ENCODE measurements at regions not wholly inside any gene's neighbourhood (a gene's known extent, or its start where the extent isn't known, plus 50 kb on each side); places are given as distances from the start of the nearest gene placed in this dataset.
A peak's percentile ranks its signal among the peaks of the same experiment; 100 is the strongest.

DNA sequence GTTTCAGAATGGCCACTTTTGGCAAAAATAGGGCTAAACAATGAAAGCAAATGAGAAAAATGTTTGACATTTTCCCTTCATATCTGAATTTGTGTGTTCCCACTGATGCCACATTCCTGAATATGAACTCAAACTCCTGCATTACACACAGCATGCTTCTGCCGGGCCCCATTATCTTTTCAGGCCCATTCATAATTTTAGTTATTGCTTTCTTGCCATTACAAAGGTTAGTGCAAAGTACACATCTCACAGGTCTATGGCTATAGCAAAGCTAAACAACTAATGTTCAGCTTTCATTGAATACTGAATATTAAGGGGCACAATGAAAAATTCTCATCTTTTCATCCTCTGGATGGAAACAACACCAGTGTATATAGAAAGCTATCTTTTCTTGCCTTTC is 568.9 kb upstream of the ZNF608 start:
- H3K4me1 Mint-ChIP-seq, result peaks cover 33% of the 10 kb centered on the region

GRCh38 chr5:125316391-125316790 is 570.0 kb upstream of the ZNF608 start:
- TF ChIP-seq EZH2 (IDR thresholded peaks at IDR 0.05), result no peak
- no peak for TF ChIP-seq EZH2phosphoT487 (IDR thresholded peaks at IDR 0.05)
- TF ChIP-seq CTCF (IDR thresholded peaks at IDR 0.05), result no peak
- H3K9me3 Mint-ChIP-seq, result peaks cover 38% of the 10 kb centered on the region
- no peak for DNase-seq (ENCODE audit: low spot score)
- H4K20me1 ChIP-seq (ENCODE audit: low read depth), result no peaks in the 10 kb centered on the region
- H3F3A ChIP-seq (ENCODE audit: low read depth), result no peaks in the 10 kb centered on the region
- H3K9ac ChIP-seq, result no peak overlapping the region
- H3K27me3 Mint-ChIP-seq (ENCODE audit: insufficient read depth, low read depth), result peaks cover 2% of the 10 kb centered on the region
- no peak overlapping the region for H3K4me2 ChIP-seq
- no peaks in the 10 kb centered on the region for H3K27me3 ChIP-seq
- peaks cover 33% of the 10 kb centered on the region for H3K4me1 Mint-ChIP-seq
- peaks cover 18% of the 10 kb centered on the region for H3K4me1 ChIP-seq
- H3K4me3 Mint-ChIP-seq, result no peak overlapping the region
- peaks cover 10% of the 10 kb centered on the region for H3K36me3 Mint-ChIP-seq
- no peaks in the 10 kb centered on the region for H3K36me3 ChIP-seq
- H2AFZ ChIP-seq (replicated peaks), result no peak overlapping the region
- H3K4me3 ChIP-seq, result no peak overlapping the region
- H3K27ac ChIP-seq, result no peak overlapping the region
- H3K9me3 ChIP-seq (ENCODE audit: low read depth), result no peaks in the 10 kb centered on the region
- H3K79me2 ChIP-seq (ENCODE audit: low read depth), result no peaks in the 10 kb centered on the region
- peak overlapping the region; percentile 70 for H3K27ac Mint-ChIP-seq

More for the DNA sequence above, 568.9 kb upstream of the ZNF608 start:
- Histone ChIP-seq H3K4me2 (no peak overlapping the region), H4K20me1 (ENCODE audit: low read depth) (no peaks in the 10 kb centered on the region), H3K27ac (no peak overlapping the region), H3K4me1 (peaks cover 18% of the 10 kb centered on the region), H3F3A (ENCODE audit: low read depth) (no peaks in the 10 kb centered on the region), H3K79me2 (ENCODE audit: low read depth) (no peaks in the 10 kb centered on the region), H3K9ac (no peak overlapping the region), H3K36me3 (no peaks in the 10 kb centered on the region), H2AFZ (replicated peaks) (no peak overlapping the region), H3K4me3 (no peak overlapping the region), H3K9me3 (ENCODE audit: low read depth) (no peaks in the 10 kb centered on the region), H3K27me3 (no peaks in the 10 kb centered on the region)
- Mint-ChIP-seq H3K36me3 (peaks cover 10% of the 10 kb centered on the region), H3K9me3 (peaks cover 32% of the 10 kb centered on the region), H3K27ac (peak overlapping the region; percentile 44), H3K4me3 (no peak overlapping the region), H3K27me3 (ENCODE audit: insufficient read depth, low read depth) (peaks cover 2% of the 10 kb centered on the region)
- TF ChIP-seq CTCF (IDR thresholded peaks at IDR 0.05), result no peak
- TF ChIP-seq EZH2phosphoT487 (IDR thresholded peaks at IDR 0.05), result no peak
- no peak for DNase-seq (ENCODE audit: low spot score)

GRCh38 chr5:125316915-125317535 is 570.6 kb upstream of the ZNF608 start:
- Histone ChIP-seq H3K36me3 (no peaks in the 10 kb centered on the region), H3K27me3 (no peaks in the 10 kb centered on the region), H3K79me2 (ENCODE audit: low read depth) (no peaks in the 10 kb centered on the region), H3K4me1 (peaks cover 18% of the 10 kb centered on the region), H3K4me2 (peak overlapping the region; percentile 67), H2AFZ (replicated peaks) (no peak overlapping the region), H3K27ac (no peak overlapping the region), H3K9ac (no peak overlapping the region), H3F3A (ENCODE audit: low read depth) (no peaks in the 10 kb centered on the region), H3K4me3 (no peak overlapping the region), H4K20me1 (ENCODE audit: low read depth) (no peaks in the 10 kb centered on the region), H3K9me3 (ENCODE audit: low read depth) (no peaks in the 10 kb centered on the region)
- H3K9me3 Mint-ChIP-seq, result peaks cover 35% of the 10 kb centered on the region
- H3K4me3 Mint-ChIP-seq, result no peak overlapping the region
- TF ChIP-seq CTCF (IDR thresholded peaks at IDR 0.05) (no peak), EZH2 (IDR thresholded peaks at IDR 0.05) (no peak)
- H3K36me3 Mint-ChIP-seq, result peaks cover 10% of the 10 kb centered on the region
- H3K4me1 Mint-ChIP-seq, result peaks cover 33% of the 10 kb centered on the region
- peaks cover 2% of the 10 kb centered on the region for H3K27me3 Mint-ChIP-seq (ENCODE audit: insufficient read depth, low read depth)
- DNase-seq (ENCODE audit: low spot score), result peak; percentile 8
- H3K27ac Mint-ChIP-seq, result peak overlapping the region; percentile 32
